HL-60 (cell line): ENCODE measurements at regions not wholly inside any gene's neighbourhood (a gene's known extent, or its start where the extent isn't known, plus 50 kb on each side); places are given as distances from the start of the nearest gene placed in this dataset.

Experiments
- DNase-seq, 2 experiments: peaks; one replicate each; pipeline ENCODE4 v3.0.0-alpha.2; 2010 to 2020; ENCODE audit warnings: low read depth in 1 of 2, low spot score in 1 of 2
- H3K27ac ChIP-seq: fragments of 250-450 bp; sonication (Bioruptor Pico); replicated peaks from 2 replicates; pipeline ENCODE4 v1.5.1; 2020; ENCODE audit warnings: mild to moderate bottlenecking, moderate library complexity
- H3K27me3 ChIP-seq: fragments of 250-450 bp; sonication (Bioruptor Pico); 2 replicates; pipeline ENCODE4 v1.5.1; 2021; ENCODE audit warnings: mild to moderate bottlenecking, moderate library complexity; ENCODE audit not compliant: insufficient read depth, poor library complexity, severe bottlenecking
- H3K4me3 ChIP-seq: replicated peaks from 2 replicates; pipeline ENCODE4 v1.5.1; 2011; ENCODE audit warnings: mild to moderate bottlenecking, control low read depth, low read length; ENCODE audit not compliant: insufficient read depth
- GABPA ChIP-seq: IDR thresholded peaks from 2 replicates; pipeline ENCODE4 v1.6.1; 2012; ENCODE audit warnings: low read depth
- POLR2AphosphoS5 ChIP-seq: IDR thresholded peaks from 2 replicates; pipeline ENCODE4 v1.6.1; 2012; ENCODE audit warnings: low read depth
- SPI1 ChIP-seq: IDR thresholded peaks from 2 replicates; pipeline ENCODE4 v1.6.1; 2012; ENCODE audit warnings: low read depth, mild to moderate bottlenecking, borderline replicate concordance
- TF ChIP-seq, protein P1 (sequence below): IDR thresholded peaks from one replicate; pipeline ENCODE4 v1.5.1; 2011; ENCODE audit warnings: low read length, control low read depth, inconsistent platforms; ENCODE audit not compliant: insufficient read depth
- TF ChIP-seq, protein P2 (sequence below): IDR thresholded peaks from 2 replicates; pipeline ENCODE4 v1.6.1; 2012; ENCODE audit warnings: low read depth; ENCODE audit not compliant: insufficient replicate concordance

DNA sequence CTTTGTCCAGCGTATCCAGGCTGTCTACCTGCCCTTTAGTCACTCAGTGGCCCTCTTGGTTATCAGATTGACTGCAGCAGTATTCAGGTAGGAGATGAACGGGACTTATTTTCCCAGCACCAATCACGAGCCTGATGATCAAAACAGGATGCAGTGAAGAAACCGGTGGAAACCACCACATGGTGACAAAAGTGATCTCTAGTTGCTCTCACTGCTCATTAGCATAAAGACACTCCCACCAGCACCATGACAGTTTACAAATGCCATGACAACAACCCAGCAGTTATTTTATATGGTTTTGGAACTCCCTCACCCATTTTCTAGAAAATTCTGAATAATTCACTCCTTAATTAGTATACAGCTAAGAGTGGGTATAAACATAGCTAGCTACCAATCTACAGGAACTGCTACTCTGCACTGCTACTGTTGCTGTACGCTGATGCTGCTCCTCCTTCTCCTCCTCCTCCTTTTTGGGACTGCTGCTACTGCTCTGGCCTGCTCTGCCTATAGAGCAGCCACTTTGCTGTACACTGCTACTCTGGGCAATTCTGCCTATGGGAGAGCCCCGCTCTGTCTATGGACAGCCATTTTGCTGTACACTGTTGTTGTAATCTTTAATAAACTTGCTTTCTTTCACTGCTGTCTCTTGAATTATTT is 142.5 kb upstream of the SSTR1 start:
- H3K4me3 ChIP-seq = no peak overlapping the region
- no peak overlapping the region for H3K27ac ChIP-seq
- no peaks in the 10 kb centered on the region for H3K27me3 ChIP-seq
- TF ChIP-seq POLR2AphosphoS5 = no peak
- no peak for TF ChIP-seq GABPA
- TF ChIP-seq, protein P1, sequence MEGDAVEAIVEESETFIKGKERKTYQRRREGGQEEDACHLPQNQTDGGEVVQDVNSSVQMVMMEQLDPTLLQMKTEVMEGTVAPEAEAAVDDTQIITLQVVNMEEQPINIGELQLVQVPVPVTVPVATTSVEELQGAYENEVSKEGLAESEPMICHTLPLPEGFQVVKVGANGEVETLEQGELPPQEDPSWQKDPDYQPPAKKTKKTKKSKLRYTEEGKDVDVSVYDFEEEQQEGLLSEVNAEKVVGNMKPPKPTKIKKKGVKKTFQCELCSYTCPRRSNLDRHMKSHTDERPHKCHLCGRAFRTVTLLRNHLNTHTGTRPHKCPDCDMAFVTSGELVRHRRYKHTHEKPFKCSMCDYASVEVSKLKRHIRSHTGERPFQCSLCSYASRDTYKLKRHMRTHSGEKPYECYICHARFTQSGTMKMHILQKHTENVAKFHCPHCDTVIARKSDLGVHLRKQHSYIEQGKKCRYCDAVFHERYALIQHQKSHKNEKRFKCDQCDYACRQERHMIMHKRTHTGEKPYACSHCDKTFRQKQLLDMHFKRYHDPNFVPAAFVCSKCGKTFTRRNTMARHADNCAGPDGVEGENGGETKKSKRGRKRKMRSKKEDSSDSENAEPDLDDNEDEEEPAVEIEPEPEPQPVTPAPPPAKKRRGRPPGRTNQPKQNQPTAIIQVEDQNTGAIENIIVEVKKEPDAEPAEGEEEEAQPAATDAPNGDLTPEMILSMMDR = no peak
- no peak for TF ChIP-seq SPI1
- TF ChIP-seq, protein P2, sequence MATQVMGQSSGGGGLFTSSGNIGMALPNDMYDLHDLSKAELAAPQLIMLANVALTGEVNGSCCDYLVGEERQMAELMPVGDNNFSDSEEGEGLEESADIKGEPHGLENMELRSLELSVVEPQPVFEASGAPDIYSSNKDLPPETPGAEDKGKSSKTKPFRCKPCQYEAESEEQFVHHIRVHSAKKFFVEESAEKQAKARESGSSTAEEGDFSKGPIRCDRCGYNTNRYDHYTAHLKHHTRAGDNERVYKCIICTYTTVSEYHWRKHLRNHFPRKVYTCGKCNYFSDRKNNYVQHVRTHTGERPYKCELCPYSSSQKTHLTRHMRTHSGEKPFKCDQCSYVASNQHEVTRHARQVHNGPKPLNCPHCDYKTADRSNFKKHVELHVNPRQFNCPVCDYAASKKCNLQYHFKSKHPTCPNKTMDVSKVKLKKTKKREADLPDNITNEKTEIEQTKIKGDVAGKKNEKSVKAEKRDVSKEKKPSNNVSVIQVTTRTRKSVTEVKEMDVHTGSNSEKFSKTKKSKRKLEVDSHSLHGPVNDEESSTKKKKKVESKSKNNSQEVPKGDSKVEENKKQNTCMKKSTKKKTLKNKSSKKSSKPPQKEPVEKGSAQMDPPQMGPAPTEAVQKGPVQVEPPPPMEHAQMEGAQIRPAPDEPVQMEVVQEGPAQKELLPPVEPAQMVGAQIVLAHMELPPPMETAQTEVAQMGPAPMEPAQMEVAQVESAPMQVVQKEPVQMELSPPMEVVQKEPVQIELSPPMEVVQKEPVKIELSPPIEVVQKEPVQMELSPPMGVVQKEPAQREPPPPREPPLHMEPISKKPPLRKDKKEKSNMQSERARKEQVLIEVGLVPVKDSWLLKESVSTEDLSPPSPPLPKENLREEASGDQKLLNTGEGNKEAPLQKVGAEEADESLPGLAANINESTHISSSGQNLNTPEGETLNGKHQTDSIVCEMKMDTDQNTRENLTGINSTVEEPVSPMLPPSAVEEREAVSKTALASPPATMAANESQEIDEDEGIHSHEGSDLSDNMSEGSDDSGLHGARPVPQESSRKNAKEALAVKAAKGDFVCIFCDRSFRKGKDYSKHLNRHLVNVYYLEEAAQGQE = no peak
- DNase-seq = no peak

DNA sequence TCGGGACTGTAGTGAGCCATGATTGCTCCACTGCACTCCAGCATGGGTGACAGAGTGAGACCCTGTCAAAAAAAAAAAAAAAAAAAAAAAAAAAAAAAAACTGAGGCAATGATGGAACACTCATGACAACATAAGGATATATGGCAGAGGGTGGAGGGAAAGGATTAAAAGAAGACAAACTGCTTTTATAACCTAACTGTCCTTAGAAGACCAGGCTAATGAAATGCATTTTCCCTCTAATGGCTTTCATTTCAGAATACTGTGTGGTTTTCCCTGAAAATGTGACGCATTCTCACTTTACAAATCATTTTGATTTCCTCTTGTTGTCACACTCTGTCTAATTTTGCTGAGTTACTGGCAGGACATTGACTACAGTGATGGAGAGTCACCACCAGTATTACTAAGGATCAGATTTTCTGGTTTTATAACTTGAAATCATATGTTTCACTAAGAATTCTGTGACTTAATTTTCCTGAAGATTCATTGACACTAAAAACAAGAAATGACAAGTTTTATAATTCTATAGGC is 137.6 kb upstream of the SSTR1 start:
- no peak for DNase-seq
- Histone ChIP-seq H3K27ac (no peak overlapping the region), H3K4me3 (no peak overlapping the region), H3K27me3 (no peaks in the 10 kb centered on the region)
- TF ChIP-seq, protein P1 = no peak

- DNase-seq = no peak
- H3K4me3 ChIP-seq = no peak overlapping the region
- H3K27me3 ChIP-seq = no peaks in the 10 kb centered on the region
- H3K27ac ChIP-seq = no peak overlapping the region
- TF ChIP-seq POLR2AphosphoS5 = no peak
- TF ChIP-seq GABPA = no peak
- no peak for TF ChIP-seq SPI1
- TF ChIP-seq, protein P2 = no peak
- TF ChIP-seq, protein P1 = no peak
These were observed 134.1 kb upstream of the SSTR1 start for GRCh38 chr14:38073641-38074040.

GRCh38 chr14:38074081-38074480 is 133.6 kb upstream of the SSTR1 start:
- no peak overlapping the region for H3K4me3 ChIP-seq
- TF ChIP-seq, protein P2 = no peak
- TF ChIP-seq, protein P1 = no peak
- TF ChIP-seq GABPA = no peak
- TF ChIP-seq SPI1 = no peak
- no peak for TF ChIP-seq POLR2AphosphoS5
- no peak overlapping the region for H3K27ac ChIP-seq
- H3K27me3 ChIP-seq = no peaks in the 10 kb centered on the region
- no peak for DNase-seq
